Naive thymus-derived CD4-positive, alpha-beta T cell (primary cell): ENCODE measurements at regions not wholly inside any gene's neighbourhood (a gene's known extent, or its start where the extent isn't known, plus 50 kb on each side); places are given as distances from the start of the nearest gene placed in this dataset.

Experiments
- ATAC-seq: fragments of 150-1000 bp; cut with Tn5 transposase; 2 replicates; pipeline ENCODE4 v1.10.0; 2021; ENCODE audit warnings: mild to moderate bottlenecking, moderate library complexity
- CTCF ChIA-PET: fragments of 350-600 bp; sonication (Branson Sonifier 250); formaldehyde crosslinking; loops from one replicate; lab custom pipeline; 2021; ENCODE audit warnings: antibody characterized with exemption; lab: Charles Lee
- POLR2A ChIA-PET: fragments of 350-600 bp; sonication (Branson Sonifier 250); formaldehyde crosslinking; loops from one replicate; lab custom pipeline; 2021; ENCODE audit warnings: antibody characterized with exemption, inconsistent platforms; lab: Charles Lee
- DNase-seq, 9 donors: peaks; one replicate each; pipeline versions ENCODE4 v3.0.0 to v3.0.0-alpha.2; 2020 to 2022; ENCODE audit warnings: mixed read lengths in 1 of 9
- H3K27ac ChIP-seq: one replicate; pipeline ENCODE4 v1.7.0; 2013; ENCODE audit warnings: mild to moderate bottlenecking, low read depth, low read length, moderate library complexity
- H3K27me3 ChIP-seq, 2 donors: one replicate each; pipeline ENCODE4 v1.7.0; 2013; ENCODE audit warnings: low read length in 2 of 2, mild to moderate bottlenecking in 2 of 2, moderate library complexity in 2 of 2; ENCODE audit not compliant: control insufficient read depth in 2 of 2, insufficient read depth in 2 of 2
- H3K36me3 ChIP-seq, 3 experiments: 1 replicate in 2 of 3; 2 replicates in 1 of 3; pipeline ENCODE4 v1.7.0; 2013; ENCODE audit warnings: low read length in 3 of 3, mild to moderate bottlenecking in 3 of 3, moderate library complexity in 1 of 3; ENCODE audit not compliant: insufficient read depth in 3 of 3, control insufficient read depth in 2 of 3
- H3K4me1 ChIP-seq, 2 donors: one replicate each; pipeline ENCODE4 v1.7.0; 2013; ENCODE audit warnings: low read length in 2 of 2, mild to moderate bottlenecking in 2 of 2, moderate library complexity in 1 of 2; ENCODE audit not compliant: control insufficient read depth in 2 of 2, insufficient read depth in 2 of 2
- H3K4me3 ChIP-seq: 2 replicates; pipeline ENCODE4 v1.7.0; 2013; ENCODE audit warnings: mild to moderate bottlenecking, low read length
- H3K9me3 ChIP-seq, 3 experiments: 1 replicate in 2 of 3; 2 replicates in 1 of 3; pipeline ENCODE4 v1.7.0; 2013; ENCODE audit warnings: low read length in 3 of 3; ENCODE audit not compliant: control insufficient read depth in 2 of 3
- H3K27ac Mint-ChIP-seq, 9 donors: one replicate each; pipeline ENCODE4 v1.8.0; 2020 to 2022; ENCODE audit warnings: mixed read lengths in 9 of 9, mild to moderate bottlenecking in 8 of 9, moderate library complexity in 5 of 9, inconsistent platforms in 2 of 9
- H3K27me3 Mint-ChIP-seq, 5 donors: one replicate each; pipeline ENCODE4 v1.8.0; 2021 to 2022; ENCODE audit warnings: mixed read lengths in 5 of 5, mild to moderate bottlenecking in 1 of 5
- H3K36me3 Mint-ChIP-seq, 5 donors: one replicate each; pipeline ENCODE4 v1.8.0; 2020 to 2022; ENCODE audit warnings: mixed read lengths in 5 of 5, mild to moderate bottlenecking in 3 of 5, inconsistent platforms in 1 of 5
- H3K4me1 Mint-ChIP-seq, 7 donors: one replicate each; pipeline ENCODE4 v1.8.0; 2020 to 2022; ENCODE audit warnings: mixed read lengths in 7 of 7, mild to moderate bottlenecking in 3 of 7, inconsistent platforms in 1 of 7
- H3K4me3 Mint-ChIP-seq, 10 donors: one replicate each; pipeline ENCODE4 v1.8.0; 2020 to 2022; ENCODE audit warnings: mild to moderate bottlenecking in 10 of 10, mixed read lengths in 10 of 10, moderate library complexity in 6 of 10, inconsistent platforms in 2 of 10
- H3K9me3 Mint-ChIP-seq, 11 donors: one replicate each; pipeline ENCODE4 v1.8.0; 2020 to 2022; ENCODE audit warnings: mixed read lengths in 11 of 11, mild to moderate bottlenecking in 4 of 11, inconsistent platforms in 1 of 11, moderate library complexity in 1 of 11
- intact Hi-C, 2 donors: fragments of 100-400 bp; cut with micrococcal nuclease; formaldehyde crosslinking; loops; one replicate each; pipeline ENCODE4 v1.15.1; 2023

GRCh38 chr14:96637521-96637920, 135.3 kb downstream of the PAPOLA start:
- Mint-ChIP-seq H3K9me3 (peaks cover 0 to 2% (median 0%) of the 10 kb centered on the region in 11 donors), H3K27me3 (peaks cover 0 to 4% (median 0%) of the 10 kb centered on the region in 5 donors), H3K4me3 (no peak overlapping the region), H3K4me1 (peaks cover 0 to 3% (median 0%) of the 10 kb centered on the region in 7 donors), H3K27ac (no peak overlapping the region), H3K36me3 (no peaks in the 10 kb centered on the region)
- intact Hi-C loops = no loop called here
- POLR2A ChIA-PET = no interaction called here
- Histone ChIP-seq H3K4me3 (no peak overlapping the region), H3K4me1 (no peaks in the 10 kb centered on the region), H3K9me3 (no peaks in the 10 kb centered on the region), H3K27me3 (no peaks in the 10 kb centered on the region), H3K36me3 (no peaks in the 10 kb centered on the region), H3K27ac (no peak overlapping the region)
- CTCF ChIA-PET = no interaction called here
- DNase-seq (no peak), ATAC-seq (no peak)

GRCh38 chr14:96638041-96638855, 136.1 kb downstream of the PAPOLA start:
- ChIA-PET POLR2A (no interaction called here), CTCF (no interaction called here)
- H3K27me3 Mint-ChIP-seq = peaks cover 0 to 4% (median 0%) of the 10 kb centered on the region in 5 donors
- Histone ChIP-seq H3K27me3 (no peaks in the 10 kb centered on the region), H3K27ac (no peak overlapping the region), H3K4me1 (no peaks in the 10 kb centered on the region), H3K36me3 (no peaks in the 10 kb centered on the region), H3K4me3 (no peak overlapping the region), H3K9me3 (no peaks in the 10 kb centered on the region)
- H3K27ac Mint-ChIP-seq = no peak overlapping the region
- ATAC-seq (no peak), DNase-seq (no peak)
- no peaks in the 10 kb centered on the region for H3K36me3 Mint-ChIP-seq
- H3K9me3 Mint-ChIP-seq = peaks cover 0 to 2% (median 0%) of the 10 kb centered on the region in 11 donors
- peaks cover 0 to 1% (median 0%) of the 10 kb centered on the region in 7 donors for H3K4me1 Mint-ChIP-seq
- intact Hi-C loops = no loop called here
- no peak overlapping the region for H3K4me3 Mint-ChIP-seq

GRCh38 chr14:96639550-96639949, 137.4 kb downstream of the PAPOLA start:
- no peak overlapping the region for H3K4me3 Mint-ChIP-seq
- Histone ChIP-seq H3K4me1 (no peaks in the 10 kb centered on the region), H3K27ac (no peak overlapping the region), H3K36me3 (no peaks in the 10 kb centered on the region), H3K27me3 (no peaks in the 10 kb centered on the region), H3K4me3 (no peak overlapping the region), H3K9me3 (no peaks in the 10 kb centered on the region)
- H3K27ac Mint-ChIP-seq = peak overlapping the region in 1 of 9 donors; percentile 16
- ATAC-seq = no peak
- H3K36me3 Mint-ChIP-seq = no peaks in the 10 kb centered on the region
- peaks cover 0 to 7% (median 0%) of the 10 kb centered on the region in 5 donors for H3K27me3 Mint-ChIP-seq
- peaks cover 0 to 2% (median 0%) of the 10 kb centered on the region in 11 donors for H3K9me3 Mint-ChIP-seq
- intact Hi-C loops = no loop called here
- POLR2A ChIA-PET = no interaction called here
- H3K4me1 Mint-ChIP-seq = no peaks in the 10 kb centered on the region
- no peak for DNase-seq
- CTCF ChIA-PET = interaction anchor here (0.8 kb wide), 1 partner anchor 12 kb away, joined by 3 read pairs; no protein-coding TSS in a partner anchor

GRCh38 chr14:96648506-96649326, 146.5 kb downstream of the PAPOLA start:
- H3K4me3 ChIP-seq = no peak overlapping the region
- ChIA-PET CTCF (no interaction called here), POLR2A (interaction anchor here (1.0 kb wide), 1 partner anchor 20 kb away, joined by 3 read pairs; no protein-coding TSS in a partner anchor)
- peaks cover 3 to 31% (median 16%) of the 10 kb centered on the region in 11 donors for H3K9me3 Mint-ChIP-seq
- peaks cover 0 to 18% (median 3%) of the 10 kb centered on the region in 3 experiments for H3K9me3 ChIP-seq
- peaks cover 14 to 39% (median 25%) of the 10 kb centered on the region in 5 donors for H3K27me3 Mint-ChIP-seq
- peaks cover 0 to 9% (median 0%) of the 10 kb centered on the region in 5 donors for H3K36me3 Mint-ChIP-seq
- H3K4me1 ChIP-seq = no peaks in the 10 kb centered on the region
- H3K27ac Mint-ChIP-seq = no peak overlapping the region
- H3K36me3 ChIP-seq = no peaks in the 10 kb centered on the region
- intact Hi-C loops = no loop called here
- no peaks in the 10 kb centered on the region for H3K27me3 ChIP-seq
- no peaks in the 10 kb centered on the region for H3K4me1 Mint-ChIP-seq
- ATAC-seq (no peak), DNase-seq (no peak)
- H3K27ac ChIP-seq = no peak overlapping the region
- no peak overlapping the region for H3K4me3 Mint-ChIP-seq

- CTCF ChIA-PET = interaction anchor here (1.1 kb wide), 1 partner anchor 11 kb away, joined by 3 read pairs; no protein-coding TSS in a partner anchor
- no peaks in the 10 kb centered on the region for H3K27me3 ChIP-seq
Observed at GRCh38 chr14:96649327-96649601, 147.1 kb downstream of the PAPOLA start.

GRCh38 chr14:96653597-96653996, 143.6 kb upstream of the VRK1 start:
- intact Hi-C loops = no loop called here
- ATAC-seq (no peak), DNase-seq (no peak)
- Histone ChIP-seq H3K4me1 (no peaks in the 10 kb centered on the region), H3K27ac (no peak overlapping the region), H3K36me3 (no peaks in the 10 kb centered on the region), H3K9me3 (peaks cover 0 to 11% (median 0%) of the 10 kb centered on the region in 3 experiments), H3K27me3 (peaks cover 0 to under 1% of the 10 kb centered on the region in 2 donors), H3K4me3 (no peak overlapping the region)
- CTCF ChIA-PET = interaction anchor here (0.6 kb wide), 1 partner anchor 300 kb away, joined by 4 read pairs; no protein-coding TSS in a partner anchor
- POLR2A ChIA-PET = no interaction called here
- peaks cover 24 to 35% (median 30%) of the 10 kb centered on the region in 5 donors for H3K27me3 Mint-ChIP-seq
- H3K4me3 Mint-ChIP-seq = no peak overlapping the region
- H3K36me3 Mint-ChIP-seq = peaks cover 0 to 5% (median 4%) of the 10 kb centered on the region in 5 donors
- H3K9me3 Mint-ChIP-seq = peaks cover 0 to 46% (median 18%) of the 10 kb centered on the region in 11 donors
- H3K4me1 Mint-ChIP-seq = no peaks in the 10 kb centered on the region
- H3K27ac Mint-ChIP-seq = no peak overlapping the region

More at GRCh38 chr14:96649327-96649601, 147.1 kb downstream of the PAPOLA start:
- no peak overlapping the region for H3K4me3 ChIP-seq
- peaks cover 3 to 31% (median 16%) of the 10 kb centered on the region in 11 donors for H3K9me3 Mint-ChIP-seq
- H3K9me3 ChIP-seq = peaks cover 0 to 18% (median 3%) of the 10 kb centered on the region in 3 experiments
- no peak overlapping the region for H3K27ac Mint-ChIP-seq
- no peaks in the 10 kb centered on the region for H3K36me3 ChIP-seq
- peaks cover 0 to 9% (median 0%) of the 10 kb centered on the region in 5 donors for H3K36me3 Mint-ChIP-seq
- no peak for ATAC-seq
- H3K4me1 ChIP-seq = no peaks in the 10 kb centered on the region
- POLR2A ChIA-PET = interaction anchor here (1.0 kb wide), 1 partner anchor 19 kb away, joined by 3 read pairs; no protein-coding TSS in a partner anchor
- intact Hi-C loops = no loop called here
- no peak overlapping the region for H3K27ac ChIP-seq
- DNase-seq = no peak
- H3K4me1 Mint-ChIP-seq = no peaks in the 10 kb centered on the region
- peaks cover 14 to 39% (median 25%) of the 10 kb centered on the region in 5 donors for H3K27me3 Mint-ChIP-seq
- H3K4me3 Mint-ChIP-seq = no peak overlapping the region
